ENCODE measurements at regions not wholly inside any gene's neighbourhood (a gene's known extent, or its start where the extent isn't known, plus 50 kb on each side); places are given as distances from the start of the nearest gene placed in this dataset.
A peak's percentile ranks its signal among the peaks of the same experiment; 100 is the strongest.

DNA sequence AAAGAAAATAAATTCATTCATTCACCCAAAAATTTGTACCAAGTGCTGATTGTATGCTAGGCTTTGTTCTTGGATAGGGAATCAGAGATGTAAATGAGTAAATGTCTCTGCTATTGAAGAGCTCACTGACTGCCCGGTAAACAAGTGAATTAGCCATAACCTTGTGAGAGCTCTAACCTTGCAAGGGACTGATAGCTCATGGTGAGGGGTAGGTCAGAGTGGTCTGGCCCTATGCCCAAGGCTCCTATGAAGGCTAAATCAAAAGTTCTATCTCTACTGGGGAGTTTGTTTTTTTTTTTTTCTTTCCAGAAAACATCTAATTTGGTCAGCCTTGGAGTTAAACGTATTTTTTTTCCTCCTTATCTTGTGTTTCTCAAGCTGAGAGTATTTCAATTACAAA, 172.8 kb upstream of the CDH11 start:
- no peaks in the 10 kb centered on the region for H3K27me3 ChIP-seq (ENCODE audit: control insufficient read depth, insufficient read depth, low read length)
- no peak overlapping the region for H3K27ac ChIP-seq (ENCODE audit: low read depth, low read length)
- H3K9me3 ChIP-seq (ENCODE audit: control insufficient read depth, insufficient read depth, low read length): no peaks in the 10 kb centered on the region
- DNase-seq (ENCODE audit: low read depth in 4 of 6, low spot score in 6 of 6): no peak
- H3K4me1 ChIP-seq (ENCODE audit: control insufficient read depth, insufficient read depth, low read length): no peaks in the 10 kb centered on the region
- H3K36me3 ChIP-seq (ENCODE audit: control insufficient read depth, insufficient read depth, low read length): no peaks in the 10 kb centered on the region
- no CpG with 5 or more reads among the region's 2 CpGs for WGBS (ENCODE audit: insufficient coverage)
- H3K4me3 ChIP-seq (ENCODE audit: low read depth, low read length): no peak overlapping the region

DNA sequence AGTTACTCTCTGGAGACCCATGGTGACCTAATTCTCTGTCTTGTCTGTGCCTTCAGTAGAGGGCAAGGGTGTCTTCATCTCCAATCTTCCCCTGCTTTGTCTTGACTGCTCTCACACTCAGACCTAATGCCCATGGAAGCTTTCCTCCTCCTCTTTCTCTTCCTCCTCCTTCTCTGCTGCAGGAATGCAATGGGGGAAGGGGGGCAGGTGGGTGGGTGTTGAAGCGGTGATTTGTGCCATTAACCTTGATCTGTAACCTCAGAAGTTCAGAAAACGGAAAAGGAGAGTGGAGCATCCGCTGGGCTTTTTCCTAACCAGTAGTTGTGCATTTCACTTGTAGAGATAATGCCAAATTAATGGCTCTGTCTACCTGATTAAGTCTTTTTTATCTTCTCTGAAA, 172.3 kb upstream of the CDH11 start:
- Histone ChIP-seq H3K27me3 (ENCODE audit: control insufficient read depth, insufficient read depth, low read length) (no peaks in the 10 kb centered on the region), H3K9me3 (ENCODE audit: control insufficient read depth, insufficient read depth, low read length) (no peaks in the 10 kb centered on the region), H3K4me1 (ENCODE audit: control insufficient read depth, insufficient read depth, low read length) (no peaks in the 10 kb centered on the region), H3K4me3 (ENCODE audit: low read depth, low read length) (no peak overlapping the region), H3K27ac (ENCODE audit: low read depth, low read length) (no peak overlapping the region), H3K36me3 (ENCODE audit: control insufficient read depth, insufficient read depth, low read length) (no peaks in the 10 kb centered on the region)
- WGBS (ENCODE audit: insufficient coverage): 80% methylated on average over 2 of the region's 3 CpGs
- no peak for DNase-seq (ENCODE audit: low read depth in 4 of 6, low spot score in 6 of 6)

DNA sequence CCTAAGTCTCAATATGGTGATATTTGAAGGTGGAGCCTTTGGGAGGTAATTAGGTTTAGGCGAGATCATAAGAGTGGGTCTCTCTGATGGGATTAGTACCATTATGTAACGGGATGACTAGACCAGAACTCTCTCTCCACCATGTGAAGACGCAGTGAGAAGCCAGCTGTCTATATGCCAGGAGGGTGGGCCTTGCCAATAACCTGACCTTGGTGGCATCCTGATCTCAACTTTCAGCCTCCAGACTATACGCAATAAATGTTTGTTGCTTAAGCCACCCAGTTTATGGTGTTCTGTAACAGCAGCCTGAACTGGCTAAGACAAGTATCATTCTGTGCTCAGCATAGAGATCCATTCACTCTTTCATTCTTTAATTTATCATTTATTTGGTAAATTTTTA, 167.2 kb upstream of the CDH11 start:
- H3K4me3 ChIP-seq (ENCODE audit: low read depth, low read length): no peak overlapping the region
- H3K9me3 ChIP-seq (ENCODE audit: control insufficient read depth, insufficient read depth, low read length): no peaks in the 10 kb centered on the region
- H3K27ac ChIP-seq (ENCODE audit: low read depth, low read length): no peak overlapping the region
- no peak for DNase-seq (ENCODE audit: low read depth in 4 of 6, low spot score in 6 of 6)
- WGBS (ENCODE audit: insufficient coverage): 86% methylated on average over 1 of the region's 4 CpGs
- H3K4me1 ChIP-seq (ENCODE audit: control insufficient read depth, insufficient read depth, low read length): no peaks in the 10 kb centered on the region
- H3K27me3 ChIP-seq (ENCODE audit: control insufficient read depth, insufficient read depth, low read length): no peaks in the 10 kb centered on the region
- no peaks in the 10 kb centered on the region for H3K36me3 ChIP-seq (ENCODE audit: control insufficient read depth, insufficient read depth, low read length)

DNA sequence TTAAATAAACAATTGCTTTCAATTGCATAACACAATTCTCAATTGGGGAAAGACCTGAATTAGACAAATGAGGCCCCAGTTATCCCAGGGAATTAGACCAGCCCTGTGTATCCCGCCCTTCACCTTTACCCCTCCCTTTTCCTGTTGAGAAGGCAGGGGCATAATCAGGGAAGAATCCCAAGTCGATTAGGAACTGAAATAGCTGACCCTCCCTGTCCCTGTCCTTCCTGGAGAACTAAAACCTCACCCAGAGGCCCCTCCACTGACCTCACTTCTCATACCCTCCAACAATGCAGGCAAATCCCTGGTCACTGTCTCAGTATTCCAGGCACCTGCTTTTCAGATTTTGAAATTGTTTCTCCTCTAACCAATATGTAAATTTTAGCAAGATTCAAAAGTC, 165.4 kb upstream of the CDH11 start:
- H3K9me3 ChIP-seq (ENCODE audit: control insufficient read depth, insufficient read depth, low read length): no peaks in the 10 kb centered on the region
- H3K4me3 ChIP-seq (ENCODE audit: low read depth, low read length): no peak overlapping the region
- no peaks in the 10 kb centered on the region for H3K4me1 ChIP-seq (ENCODE audit: control insufficient read depth, insufficient read depth, low read length)
- no peaks in the 10 kb centered on the region for H3K36me3 ChIP-seq (ENCODE audit: control insufficient read depth, insufficient read depth, low read length)
- H3K27ac ChIP-seq (ENCODE audit: low read depth, low read length): no peak overlapping the region
- 15% methylated on average over 1 of the region's 2 CpGs for WGBS (ENCODE audit: insufficient coverage)
- DNase-seq (ENCODE audit: low read depth in 4 of 6, low spot score in 6 of 6): no peak
- H3K27me3 ChIP-seq (ENCODE audit: control insufficient read depth, insufficient read depth, low read length): no peaks in the 10 kb centered on the region

DNA sequence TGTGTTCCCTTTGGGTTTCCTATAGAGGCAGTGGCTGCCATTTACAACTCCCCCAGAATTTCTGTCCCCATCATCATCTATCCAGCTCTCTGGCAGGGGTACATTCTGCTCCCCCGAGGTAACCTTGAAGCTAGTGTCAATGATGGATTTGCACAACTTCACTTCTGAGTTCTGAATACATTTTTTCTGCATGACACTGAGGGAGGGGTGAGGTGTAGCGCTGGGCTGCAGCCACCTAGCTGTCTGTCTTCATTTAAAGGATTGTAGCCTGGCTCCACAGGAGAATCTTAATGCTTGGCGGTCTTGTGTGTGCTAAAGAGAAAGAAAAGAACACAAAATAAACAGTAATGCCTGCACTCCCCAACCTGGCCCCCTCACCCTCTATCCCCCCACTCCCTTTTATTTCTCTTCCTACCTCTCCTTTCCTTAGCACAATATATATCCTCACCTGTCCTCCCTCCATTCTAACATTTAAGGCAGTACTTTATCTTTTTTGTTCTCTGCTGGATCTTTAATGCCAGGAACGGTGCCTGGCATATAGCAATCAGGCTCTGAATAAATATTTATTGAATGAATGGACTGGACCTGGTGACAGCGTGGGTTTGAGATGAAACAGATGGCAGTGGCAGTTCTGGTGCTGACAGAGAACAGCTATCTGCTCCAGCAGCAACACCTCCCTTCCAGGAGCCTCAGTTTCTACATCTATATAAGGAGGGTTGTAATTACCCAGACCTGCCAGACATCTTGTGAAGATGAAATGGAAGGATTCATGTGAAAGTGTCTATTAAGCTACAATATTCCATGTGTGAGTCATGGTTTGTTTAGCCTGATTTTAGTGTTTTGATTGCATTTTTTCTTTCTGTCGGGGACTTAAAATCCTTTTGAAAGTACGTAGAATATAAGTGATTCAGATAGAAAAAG, 163.5 kb upstream of the CDH11 start:
- H3K27me3 ChIP-seq (ENCODE audit: control insufficient read depth, insufficient read depth, low read length): no peaks in the 10 kb centered on the region
- DNase-seq (ENCODE audit: low read depth in 4 of 6, low spot score in 6 of 6): no peak
- no peak overlapping the region for H3K27ac ChIP-seq (ENCODE audit: low read depth, low read length)
- H3K36me3 ChIP-seq (ENCODE audit: control insufficient read depth, insufficient read depth, low read length): no peaks in the 10 kb centered on the region
- WGBS (ENCODE audit: insufficient coverage): 73% methylated on average over 3 of the region's 7 CpGs
- peaks cover 3% of the 10 kb centered on the region for H3K4me1 ChIP-seq (ENCODE audit: control insufficient read depth, insufficient read depth, low read length)
- H3K9me3 ChIP-seq (ENCODE audit: control insufficient read depth, insufficient read depth, low read length): no peaks in the 10 kb centered on the region
- H3K4me3 ChIP-seq (ENCODE audit: low read depth, low read length): no peak overlapping the region

DNA sequence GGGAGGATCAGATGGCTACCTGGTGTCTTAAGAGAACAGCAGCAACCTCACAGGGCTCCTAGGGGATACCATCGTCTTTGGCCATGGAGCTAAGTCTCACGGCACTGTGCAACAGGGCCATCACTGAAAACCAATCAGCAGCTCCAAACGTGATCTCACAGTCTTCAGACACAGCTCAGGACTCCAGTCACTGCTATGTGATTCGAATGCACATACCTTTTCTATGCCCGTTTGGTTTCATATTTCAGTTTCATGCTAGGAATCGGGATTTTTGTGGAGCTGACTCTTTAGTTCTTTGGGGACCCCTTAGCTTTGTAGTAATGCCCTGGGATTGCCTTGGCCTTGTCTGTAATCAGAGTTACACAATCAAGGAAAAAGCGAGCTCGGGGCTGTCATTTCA, 162.8 kb upstream of the CDH11 start:
- no peak for DNase-seq (ENCODE audit: low read depth in 4 of 6, low spot score in 6 of 6)
- Histone ChIP-seq H3K27me3 (ENCODE audit: control insufficient read depth, insufficient read depth, low read length) (no peaks in the 10 kb centered on the region), H3K4me1 (ENCODE audit: control insufficient read depth, insufficient read depth, low read length) (peaks cover 3% of the 10 kb centered on the region), H3K9me3 (ENCODE audit: control insufficient read depth, insufficient read depth, low read length) (no peaks in the 10 kb centered on the region), H3K36me3 (ENCODE audit: control insufficient read depth, insufficient read depth, low read length) (no peaks in the 10 kb centered on the region), H3K27ac (ENCODE audit: low read depth, low read length) (no peak overlapping the region), H3K4me3 (ENCODE audit: low read depth, low read length) (no peak overlapping the region)
- 70% methylated on average over 6 of the region's 8 CpGs for WGBS (ENCODE audit: insufficient coverage)

DNA sequence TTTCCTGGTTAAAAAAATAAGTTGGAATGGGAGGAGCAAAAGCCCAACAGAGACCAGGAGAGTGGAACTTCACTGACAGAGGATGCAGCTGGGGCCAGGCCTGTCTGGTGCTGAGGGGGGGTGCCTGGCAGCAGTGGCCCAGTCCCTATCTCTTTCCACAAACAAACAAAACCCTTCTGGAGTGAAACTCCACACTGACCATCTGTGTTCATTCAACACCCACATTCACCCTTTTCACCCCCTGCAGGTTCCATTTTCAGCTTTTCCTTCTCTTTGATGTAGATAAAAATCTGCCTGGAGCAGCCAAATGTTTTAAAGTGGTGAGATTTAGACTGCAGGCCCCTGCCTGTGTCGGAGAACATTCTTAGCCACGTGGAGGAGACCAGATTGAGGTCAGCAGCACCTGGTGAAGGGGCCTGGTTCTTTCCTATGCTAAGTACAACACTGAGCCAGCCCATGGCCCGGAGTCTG, 161.4 kb upstream of the CDH11 start:
- H3K4me3 ChIP-seq (ENCODE audit: low read depth, low read length): no peak overlapping the region
- H3K27me3 ChIP-seq (ENCODE audit: control insufficient read depth, insufficient read depth, low read length): no peaks in the 10 kb centered on the region
- DNase-seq (ENCODE audit: low read depth in 4 of 6, low spot score in 6 of 6): peak in 1 of 6 donors; percentile 44
- H3K4me1 ChIP-seq (ENCODE audit: control insufficient read depth, insufficient read depth, low read length): peaks cover 3% of the 10 kb centered on the region
- 62% methylated on average over 2 of the region's 3 CpGs for WGBS (ENCODE audit: insufficient coverage)
- no peak overlapping the region for H3K27ac ChIP-seq (ENCODE audit: low read depth, low read length)
- no peaks in the 10 kb centered on the region for H3K9me3 ChIP-seq (ENCODE audit: control insufficient read depth, insufficient read depth, low read length)
- H3K36me3 ChIP-seq (ENCODE audit: control insufficient read depth, insufficient read depth, low read length): no peaks in the 10 kb centered on the region

DNA sequence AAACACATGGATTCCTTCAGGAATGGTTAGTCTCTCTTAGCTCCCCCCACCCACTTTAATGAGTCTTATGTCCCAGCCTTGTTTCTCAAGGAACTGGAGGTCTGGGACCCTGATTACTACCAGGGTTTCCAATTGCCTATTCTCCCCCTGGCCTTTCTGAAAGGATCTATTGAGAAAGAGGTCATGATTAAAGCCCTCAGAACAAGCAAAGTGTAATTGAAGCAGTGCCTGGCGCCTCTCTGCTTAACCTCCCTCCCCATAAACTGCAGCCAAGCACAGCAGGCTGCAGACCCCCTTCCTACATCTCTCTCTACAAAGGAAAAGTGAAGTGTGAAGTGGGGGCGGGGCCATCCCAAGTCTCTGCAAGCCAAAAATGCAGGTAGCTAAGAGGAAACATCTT, 159.7 kb upstream of the CDH11 start:
- Histone ChIP-seq H3K36me3 (ENCODE audit: control insufficient read depth, insufficient read depth, low read length) (no peaks in the 10 kb centered on the region), H3K9me3 (ENCODE audit: control insufficient read depth, insufficient read depth, low read length) (no peaks in the 10 kb centered on the region), H3K4me1 (ENCODE audit: control insufficient read depth, insufficient read depth, low read length) (peaks cover 3% of the 10 kb centered on the region), H3K27ac (ENCODE audit: low read depth, low read length) (no peak overlapping the region), H3K4me3 (ENCODE audit: low read depth, low read length) (no peak overlapping the region), H3K27me3 (ENCODE audit: control insufficient read depth, insufficient read depth, low read length) (no peaks in the 10 kb centered on the region)
- peak in 2 of 6 donors; percentile 16 to 21 for DNase-seq (ENCODE audit: low read depth in 4 of 6, low spot score in 6 of 6)
- WGBS (ENCODE audit: insufficient coverage): no CpG with 5 or more reads among the region's 2 CpGs

DNA sequence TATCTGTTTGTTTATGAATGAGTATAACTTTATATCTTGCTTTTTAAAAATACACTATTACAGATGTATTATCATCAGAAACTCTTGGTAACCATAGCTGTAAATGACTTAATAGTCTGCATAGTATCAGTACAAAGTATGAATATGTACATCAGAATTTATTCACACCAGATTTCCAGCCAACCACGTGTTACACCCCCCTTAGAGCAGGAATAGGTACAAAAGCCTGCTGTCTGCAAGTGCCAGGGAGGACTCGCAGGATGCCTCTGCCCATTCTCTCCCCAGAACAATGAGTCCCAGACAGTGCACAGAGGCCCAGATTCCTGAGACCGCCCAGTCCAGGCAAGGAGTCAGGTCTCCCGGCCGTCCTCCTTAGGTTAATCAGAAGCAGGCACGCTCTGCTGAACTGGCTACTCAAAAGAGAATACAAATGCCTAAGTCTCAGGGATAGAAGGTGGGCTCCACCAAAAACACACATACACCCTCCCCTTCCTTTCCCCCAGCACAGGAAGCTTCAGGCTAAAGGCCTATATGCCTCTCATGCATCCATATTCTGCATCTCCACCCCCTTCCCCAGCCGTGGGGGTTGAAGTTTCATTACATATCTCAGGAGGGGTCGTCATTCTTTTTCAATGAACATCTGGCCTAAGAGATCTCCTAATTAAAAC, 159.1 kb upstream of the CDH11 start:
- Histone ChIP-seq H3K4me3 (ENCODE audit: low read depth, low read length) (no peak overlapping the region), H3K36me3 (ENCODE audit: control insufficient read depth, insufficient read depth, low read length) (no peaks in the 10 kb centered on the region), H3K27me3 (ENCODE audit: control insufficient read depth, insufficient read depth, low read length) (no peaks in the 10 kb centered on the region), H3K27ac (ENCODE audit: low read depth, low read length) (no peak overlapping the region), H3K9me3 (ENCODE audit: control insufficient read depth, insufficient read depth, low read length) (no peaks in the 10 kb centered on the region), H3K4me1 (ENCODE audit: control insufficient read depth, insufficient read depth, low read length) (peaks cover 3% of the 10 kb centered on the region)
- 47% methylated on average over 4 of the region's 8 CpGs for WGBS (ENCODE audit: insufficient coverage)
- no peak for DNase-seq (ENCODE audit: low read depth in 4 of 6, low spot score in 6 of 6)

DNA sequence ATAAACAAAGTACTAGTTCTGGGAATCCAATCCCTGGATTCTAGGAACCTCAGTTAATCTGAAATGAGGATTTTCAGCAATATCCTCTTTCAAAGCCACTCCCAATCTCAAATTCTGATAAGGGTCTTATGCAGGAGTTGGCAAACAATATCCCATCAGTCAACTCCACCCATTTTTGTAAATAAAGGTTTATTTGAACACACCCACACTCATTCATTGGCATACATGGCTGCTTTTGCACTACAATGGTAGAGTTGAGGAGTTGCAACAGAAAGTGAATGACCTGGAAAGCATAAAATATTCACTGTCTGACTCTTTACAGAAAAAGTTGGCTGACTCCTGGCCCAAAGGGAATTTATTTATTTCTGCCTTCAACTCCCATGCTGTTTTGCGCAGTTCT, 157.7 kb upstream of the CDH11 start:
- H3K36me3 ChIP-seq (ENCODE audit: control insufficient read depth, insufficient read depth, low read length): no peaks in the 10 kb centered on the region
- H3K9me3 ChIP-seq (ENCODE audit: control insufficient read depth, insufficient read depth, low read length): no peaks in the 10 kb centered on the region
- H3K4me3 ChIP-seq (ENCODE audit: low read depth, low read length): no peak overlapping the region
- no peak for DNase-seq (ENCODE audit: low read depth in 4 of 6, low spot score in 6 of 6)
- peaks cover 3% of the 10 kb centered on the region for H3K4me1 ChIP-seq (ENCODE audit: control insufficient read depth, insufficient read depth, low read length)
- WGBS (ENCODE audit: insufficient coverage): 100% methylated on average over 1 of the region's 1 CpG
- no peaks in the 10 kb centered on the region for H3K27me3 ChIP-seq (ENCODE audit: control insufficient read depth, insufficient read depth, low read length)
- no peak overlapping the region for H3K27ac ChIP-seq (ENCODE audit: low read depth, low read length)
